IMR-90 (cell line): ENCODE measurements at regions not wholly inside any gene's neighbourhood (a gene's known extent, or its start where the extent isn't known, plus 50 kb on each side); places are given as distances from the start of the nearest gene placed in this dataset.

ENCODE experiments used
- ATAC-seq: fragments of 200-7000 bp; cut with Tn5 transposase; 2 replicates; pipeline ENCODE4 v1.9.1; 2020; ENCODE audit warnings: low read depth, mild to moderate bottlenecking, moderate library complexity
- BruUV-seq: library from RNA; stranded (reverse); fragments of 400-500 nt; replicated peaks from 2 replicates; lab custom pipeline; 2021; lab: Mats Ljungman, UMichigan
- CTCF ChIA-PET: fragments of 300-600 bp; formaldehyde crosslinking; extraction: SDS; loops from one replicate; lab custom pipeline; 2021; ENCODE audit warnings: antibody characterized with exemption; lab: Yijun Ruan, JAX
- POLR2A ChIA-PET: fragments of 300-600 bp; sonication (Branson Sonifier 250); formaldehyde crosslinking; loops from one replicate; lab custom pipeline; 2022; ENCODE audit warnings: antibody characterized with exemption; ENCODE audit not compliant: unreplicated experiment; lab: Charles Lee
- DNase-seq: peaks from one replicate; pipeline ENCODE4 v3.0.0; 2013
- H2AFZ ChIP-seq: replicated peaks from 2 replicates; pipeline ENCODE3; 2013; ENCODE audit warnings: low read length, mild to moderate bottlenecking; ENCODE audit not compliant: poor library complexity
- H2AK5ac ChIP-seq: 2 replicates; pipeline ENCODE4 v1.6.1; 2013; ENCODE audit warnings: low read depth, low read length, inconsistent platforms
- H2AK9ac ChIP-seq: replicated peaks from 2 replicates; pipeline ENCODE3; 2013; ENCODE audit warnings: mild to moderate bottlenecking, low read depth, low read length, moderate library complexity; ENCODE audit not compliant: poor library complexity
- H2BK120ac ChIP-seq: 2 replicates; pipeline ENCODE4 v1.6.1; 2013; ENCODE audit warnings: low read depth, low read length, inconsistent platforms
- H2BK15ac ChIP-seq: 3 replicates; pipeline ENCODE4 v1.6.1; 2013; ENCODE audit warnings: low read depth, low read length, inconsistent platforms
- H2BK20ac ChIP-seq: 2 replicates; pipeline ENCODE4 v1.6.1; 2013; ENCODE audit warnings: low read depth, mild to moderate bottlenecking, inconsistent platforms, low read length, moderate library complexity
- H2BK5ac ChIP-seq: 2 replicates; pipeline ENCODE4 v1.6.1; 2013; ENCODE audit warnings: mild to moderate bottlenecking, low read depth, low read length, inconsistent platforms; ENCODE audit not compliant: poor library complexity, severe bottlenecking
- H3K14ac ChIP-seq: replicated peaks from 2 replicates; pipeline ENCODE4 v1.6.1; 2013; ENCODE audit warnings: low read depth, low read length, inconsistent platforms
- H3K18ac ChIP-seq: 2 replicates; pipeline ENCODE4 v1.6.1; 2013; ENCODE audit warnings: low read depth, low read length, control low read depth
- H3K23ac ChIP-seq: 2 replicates; pipeline ENCODE4 v1.6.1; 2013; ENCODE audit warnings: low read depth, low read length, inconsistent platforms
- H3K27ac ChIP-seq: 2 replicates; pipeline ENCODE4 v1.5.1; 2013; ENCODE audit warnings: mild to moderate bottlenecking, control low read depth, low read length; ENCODE audit not compliant: insufficient read depth
- H3K27me3 ChIP-seq: 2 replicates; pipeline ENCODE4 v1.6.1; 2013; ENCODE audit warnings: low read length; ENCODE audit not compliant: control insufficient read depth, insufficient read depth
- H3K36me3 ChIP-seq: 2 replicates; pipeline ENCODE4 v1.6.1; 2013; ENCODE audit warnings: low read length, mixed read lengths; ENCODE audit not compliant: control insufficient read depth, insufficient read depth
- H3K4ac ChIP-seq: 2 replicates; pipeline ENCODE4 v1.6.1; 2013; ENCODE audit warnings: low read depth, low read length, inconsistent platforms
- H3K4me1 ChIP-seq: 2 replicates; pipeline ENCODE4 v1.6.1; 2013; ENCODE audit warnings: low read length, mixed read lengths; ENCODE audit not compliant: control insufficient read depth, insufficient read depth
- H3K4me2 ChIP-seq: 2 replicates; pipeline ENCODE4 v1.6.1; 2013; ENCODE audit warnings: low read depth, mild to moderate bottlenecking, control low read depth, low read length, moderate library complexity
- H3K4me3 ChIP-seq: 2 replicates; pipeline ENCODE4 v1.5.1; 2013; ENCODE audit warnings: low read depth, mild to moderate bottlenecking, control low read depth, low read length, moderate library complexity; ENCODE audit not compliant: insufficient read depth
- H3K56ac ChIP-seq: 2 replicates; pipeline ENCODE4 v1.6.1; 2013; ENCODE audit warnings: low read length, inconsistent platforms; ENCODE audit not compliant: insufficient read depth; ENCODE audit errors: extremely low read depth
- H3K79me1 ChIP-seq, 2 experiments: 2 replicates each; pipeline ENCODE4 v1.6.1; 2013; ENCODE audit warnings: low read length in 2 of 2, inconsistent platforms in 1 of 2, low read depth in 1 of 2
- H3K9ac ChIP-seq: 2 replicates; pipeline ENCODE4 v1.6.1; 2013; ENCODE audit warnings: low read depth, low read length, control low read depth
- H3K9me1 ChIP-seq: 2 replicates; pipeline ENCODE4 v1.6.1; 2013; ENCODE audit warnings: low read length, inconsistent platforms; ENCODE audit not compliant: insufficient read depth
- H3K9me3 ChIP-seq: 2 replicates; pipeline ENCODE4 v1.6.1; 2013; ENCODE audit warnings: low read length; ENCODE audit not compliant: control insufficient read depth, insufficient read depth
- H4K20me1 ChIP-seq: 2 replicates; pipeline ENCODE4 v1.6.1; 2013; ENCODE audit warnings: low read length, inconsistent platforms; ENCODE audit not compliant: insufficient read depth
- H4K5ac ChIP-seq: 2 replicates; pipeline ENCODE4 v1.6.1; 2013; ENCODE audit warnings: mild to moderate bottlenecking, low read depth, low read length, control low read depth
- H4K8ac ChIP-seq, 2 experiments: 2 replicates each; pipeline ENCODE4 v1.6.1; 2013; ENCODE audit warnings: low read depth in 2 of 2, low read length in 2 of 2, control low read depth in 1 of 2, inconsistent platforms in 1 of 2
- H4K91ac ChIP-seq: 2 replicates; pipeline ENCODE4 v1.6.1; 2013; ENCODE audit warnings: low read depth, low read length, inconsistent platforms; ENCODE audit not compliant: insufficient read depth
- BHLHE40 ChIP-seq: fragments of 150-350 bp; IDR thresholded peaks from 2 replicates; pipeline ENCODE4 v1.6.1; 2016; ENCODE audit warnings: mild to moderate bottlenecking, low read depth, low read length
- CEBPB ChIP-seq: IDR thresholded peaks from 2 replicates; pipeline ENCODE4 v1.6.1; 2012; ENCODE audit warnings: low read depth, low read length, improper control_type of control experiment
- FOS ChIP-seq: fragments of 150-350 bp; IDR thresholded peaks from 2 replicates; pipeline ENCODE4 v1.6.1; 2016; ENCODE audit warnings: low read depth, low read length
- MAFK ChIP-seq: IDR thresholded peaks from 2 replicates; pipeline ENCODE4 v1.6.1; 2012; ENCODE audit warnings: low read depth, low read length, improper control_type of control experiment
- MAZ ChIP-seq: IDR thresholded peaks from 2 replicates; pipeline ENCODE4 v1.6.1; 2012; ENCODE audit warnings: low read depth, mild to moderate bottlenecking, low read length, improper control_type of control experiment, moderate library complexity, borderline replicate concordance
- MXI1 ChIP-seq: IDR thresholded peaks from 2 replicates; pipeline ENCODE4 v1.6.1; 2012; ENCODE audit warnings: low read depth, mild to moderate bottlenecking, low read length, moderate library complexity, borderline replicate concordance
- NFE2L2 ChIP-seq: fragments of 150-350 bp; IDR thresholded peaks from 2 replicates; pipeline ENCODE4 v1.6.1; 2016; ENCODE audit warnings: low read depth, mild to moderate bottlenecking, low read length
- RCOR1 ChIP-seq: IDR thresholded peaks from 2 replicates; pipeline ENCODE4 v1.6.1; 2012; ENCODE audit warnings: mild to moderate bottlenecking, low read length, improper control_type of control experiment; ENCODE audit not compliant: insufficient replicate concordance
- dilution Hi-C: fragments of 300-500 bp; cut with HindIII; formaldehyde crosslinking; loops from one replicate; pipeline ENCODE4 v1.14.3; 2018; ENCODE audit warnings: low sequenced_read_pairs; ENCODE audit not compliant: unreplicated experiment
- in situ Hi-C: fragments of 300-500 bp; cut with MboI; formaldehyde crosslinking; loops from 3 replicates; pipeline ENCODE4 v1.14.3; 2019; ENCODE audit warnings: low sequenced_read_pairs, inconsistent platforms, mixed read lengths
- intact Hi-C: fragments of 100-400 bp; cut with micrococcal nuclease; formaldehyde crosslinking; loops from 2 replicates; pipeline ENCODE4 v1.10.0; 2022
- TF ChIP-seq, protein P1 (sequence below): fragments of 150-350 bp; IDR thresholded peaks from 2 replicates; pipeline ENCODE4 v1.6.1; 2017; ENCODE audit warnings: mild to moderate bottlenecking, antibody characterized with exemption, low read length, low read depth

DNA sequence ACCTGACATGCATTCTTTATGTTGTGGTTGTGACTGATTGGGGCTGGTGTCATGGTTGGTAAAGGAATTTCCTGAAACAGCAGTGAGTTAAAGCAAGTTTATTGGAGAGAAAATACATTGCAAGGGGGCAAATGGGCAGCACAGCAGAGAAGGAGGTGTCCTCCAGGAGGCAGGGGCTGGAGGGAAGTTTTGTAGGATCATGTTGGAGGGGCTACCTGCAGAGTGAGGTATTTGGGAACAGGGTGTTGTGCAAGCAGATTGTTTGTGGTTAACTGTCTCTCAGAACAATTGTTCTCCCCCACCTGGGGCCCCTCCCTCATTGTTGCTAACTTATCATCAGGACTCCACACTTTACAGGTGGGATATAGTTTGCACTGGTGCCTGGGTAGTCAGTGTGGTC, 196.0 kb downstream of the NSUN3 start:
- POLR2A ChIA-PET, result no interaction called here
- Histone ChIP-seq H3K14ac (no peak overlapping the region), H3K4me2 (no peak overlapping the region), H3K4me1 (no peaks in the 10 kb centered on the region), H4K8ac (no peak overlapping the region), H3K18ac (no peak overlapping the region), H2BK120ac (no peak overlapping the region), H2AK9ac (no peak overlapping the region), H3K9me1 (no peaks in the 10 kb centered on the region), H3K79me1 (no peaks in the 10 kb centered on the region), H4K91ac (no peak overlapping the region), H3K23ac (no peak overlapping the region), H2AFZ (no peak overlapping the region), H4K20me1 (no peaks in the 10 kb centered on the region), H2BK20ac (no peak overlapping the region), H2AK5ac (no peak overlapping the region), H3K9ac (no peak overlapping the region), H3K4me3 (no peak overlapping the region), H3K9me3 (no peaks in the 10 kb centered on the region), H2BK15ac (no peak overlapping the region), H3K36me3 (no peaks in the 10 kb centered on the region), H3K27me3 (no peaks in the 10 kb centered on the region), H3K27ac (no peak overlapping the region), H4K5ac (no peak overlapping the region), H3K56ac (no peak overlapping the region), H3K4ac (no peak overlapping the region), H2BK5ac (no peak overlapping the region)
- ATAC-seq (no peak), DNase-seq (no peak)
- dilution Hi-C loops, result no loop called here
- TF ChIP-seq MAFK, result no peak
- no peak for TF ChIP-seq BHLHE40
- TF ChIP-seq, protein P1, sequence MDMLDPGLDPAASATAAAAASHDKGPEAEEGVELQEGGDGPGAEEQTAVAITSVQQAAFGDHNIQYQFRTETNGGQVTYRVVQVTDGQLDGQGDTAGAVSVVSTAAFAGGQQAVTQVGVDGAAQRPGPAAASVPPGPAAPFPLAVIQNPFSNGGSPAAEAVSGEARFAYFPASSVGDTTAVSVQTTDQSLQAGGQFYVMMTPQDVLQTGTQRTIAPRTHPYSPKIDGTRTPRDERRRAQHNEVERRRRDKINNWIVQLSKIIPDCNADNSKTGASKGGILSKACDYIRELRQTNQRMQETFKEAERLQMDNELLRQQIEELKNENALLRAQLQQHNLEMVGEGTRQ, result no peak
- no peak for TF ChIP-seq MXI1
- TF ChIP-seq NFE2L2, result no peak
- TF ChIP-seq FOS, result no peak
- TF ChIP-seq MAZ, result no peak
- no peak for TF ChIP-seq RCOR1
- no peak for TF ChIP-seq CEBPB
- CTCF ChIA-PET, result no interaction called here
- in situ Hi-C loops, result no loop called here
- BruUV-seq, result no TSS peak
- intact Hi-C loops, result no loop called here
